HEK293 (cell line): ENCODE measurements at regions not wholly inside any gene's neighbourhood (a gene's known extent, or its start where the extent isn't known, plus 50 kb on each side); places are given as distances from the start of the nearest gene placed in this dataset.

Source experiments
- CTCF ChIA-PET: fragments of 350-600 bp; formaldehyde crosslinking; extraction: SDS; loops from one replicate; lab custom pipeline; 2021; ENCODE audit warnings: antibody characterized with exemption; lab: Yijun Ruan, JAX
- POLR2A ChIA-PET: fragments of 300-600 bp; formaldehyde crosslinking; extraction: SDS; loops from one replicate; lab custom pipeline; 2020; ENCODE audit warnings: antibody characterized with exemption, inconsistent platforms; lab: Yijun Ruan, JAX
- H3K27ac ChIP-seq: fragments of 200-500 bp; sonication (Bioruptor generic); 2 replicates; pipeline ENCODE4 v1.5.1; 2014; ENCODE audit warnings: low read depth, low read length, control low read depth, inconsistent platforms; ENCODE audit errors: extremely low read depth
- H3K36me3 ChIP-seq, 2 experiments: fragments of 200-500 bp in 1 of 2; sonication (Bioruptor generic) in 1 of 2; 1 replicate in 1 of 2; 2 replicates in 1 of 2; pipeline ENCODE4 v1.5.1; 2014 to 2017; ENCODE audit warnings: inconsistent platforms in 2 of 2, low read length in 2 of 2; ENCODE audit not compliant: control insufficient read depth in 2 of 2, insufficient read depth in 1 of 2
- H3K4me1 ChIP-seq: fragments of 200-500 bp; sonication (Bioruptor generic); 2 replicates; pipeline ENCODE4 v1.5.1; 2014; ENCODE audit warnings: mild to moderate bottlenecking, low read length, inconsistent platforms; ENCODE audit not compliant: control insufficient read depth, insufficient read depth
- H3K4me3 ChIP-seq: 2 replicates; pipeline ENCODE4 v1.5.1; 2011; ENCODE audit warnings: low read depth, mild to moderate bottlenecking, control low read depth, low read length, moderate library complexity
- H3K9me3 ChIP-seq: fragments of 200-500 bp; sonication (Bioruptor generic); 2 replicates; pipeline ENCODE4 v1.5.1; 2014; ENCODE audit warnings: low read depth, low read length, inconsistent platforms; ENCODE audit not compliant: control insufficient read depth, insufficient read depth
- GLI4 ChIP-seq: fragments of 450-650 bp; formaldehyde crosslinking; IDR thresholded peaks from 2 replicates; pipeline ENCODE4 v1.5.1; 2016; ENCODE audit warnings: missing biosample characterization, missing genetic modification characterization
- KLF7 ChIP-seq: fragments of 450-650 bp; formaldehyde crosslinking; IDR thresholded peaks from 2 replicates; pipeline ENCODE4 v1.5.1; 2016; ENCODE audit warnings: missing biosample characterization, missing genetic modification characterization, borderline replicate concordance
- RBAK ChIP-seq: fragments of 450-650 bp; formaldehyde crosslinking; IDR thresholded peaks from 2 replicates; pipeline ENCODE4 v1.5.1; 2016; ENCODE audit warnings: missing biosample characterization, missing genetic modification characterization
- TCF7L2 ChIP-seq: IDR thresholded peaks from 2 replicates; pipeline ENCODE4 v1.6.1; 2011; ENCODE audit warnings: low read depth, mild to moderate bottlenecking, inconsistent platforms, low read length, moderate library complexity, borderline replicate concordance
- WT1 ChIP-seq: fragments of 450-650 bp; formaldehyde crosslinking; IDR thresholded peaks from 2 replicates; pipeline ENCODE4 v1.5.1; 2016; ENCODE audit warnings: missing biosample characterization, missing genetic modification characterization
- ZBTB11 ChIP-seq: fragments of 450-650 bp; formaldehyde crosslinking; conservative IDR thresholded peaks from 2 replicates; pipeline ENCODE4 v1.5.1; 2016; ENCODE audit warnings: low read depth, missing biosample characterization, missing genetic modification characterization
- ZNF221 ChIP-seq: fragments of 450-650 bp; formaldehyde crosslinking; IDR thresholded peaks from 2 replicates; pipeline ENCODE4 v1.5.1; 2017; ENCODE audit warnings: missing biosample characterization, missing genetic modification characterization, borderline replicate concordance
- ZNF239 ChIP-seq: fragments of 450-650 bp; formaldehyde crosslinking; IDR thresholded peaks from 2 replicates; pipeline ENCODE4 v1.5.1; 2016; ENCODE audit warnings: missing biosample characterization, missing genetic modification characterization
- ZNF292 ChIP-seq: fragments of 450-650 bp; formaldehyde crosslinking; IDR thresholded peaks from 2 replicates; pipeline ENCODE4 v1.5.1; 2016; ENCODE audit warnings: low read depth, missing biosample characterization, missing genetic modification characterization, borderline replicate concordance
- ZNF362 ChIP-seq: fragments of 450-650 bp; formaldehyde crosslinking; IDR thresholded peaks from 2 replicates; pipeline ENCODE4 v1.5.1; 2016; ENCODE audit warnings: missing biosample characterization, missing genetic modification characterization
- ZNF423 ChIP-seq: fragments of 450-650 bp; formaldehyde crosslinking; IDR thresholded peaks from 2 replicates; pipeline ENCODE4 v1.5.1; 2016; ENCODE audit warnings: missing biosample characterization, missing genetic modification characterization
- ZNF530 ChIP-seq: fragments of 450-650 bp; formaldehyde crosslinking; IDR thresholded peaks from 2 replicates; pipeline ENCODE4 v1.5.1; 2016; ENCODE audit warnings: low read depth, missing biosample characterization, missing genetic modification characterization
- ZNF645 ChIP-seq: fragments of 450-650 bp; formaldehyde crosslinking; IDR thresholded peaks from 2 replicates; pipeline ENCODE4; 2016; ENCODE audit warnings: missing biosample characterization, missing genetic modification characterization
- TF ChIP-seq, protein P1 (sequence below): fragments of 450-650 bp; formaldehyde crosslinking; IDR thresholded peaks from 2 replicates; pipeline ENCODE4 v1.5.1; 2016; ENCODE audit warnings: missing biosample characterization, missing genetic modification characterization
- TF ChIP-seq, protein P2 (sequence below): fragments of 450-650 bp; formaldehyde crosslinking; IDR thresholded peaks from 2 replicates; pipeline ENCODE4 v1.5.0; 2017; ENCODE audit warnings: missing biosample characterization, missing genetic modification characterization, borderline replicate concordance
- TF ChIP-seq, protein P3 (sequence below): fragments of 450-650 bp; formaldehyde crosslinking; IDR thresholded peaks from 2 replicates; pipeline ENCODE4 v1.5.1; 2016; ENCODE audit warnings: missing biosample characterization, missing genetic modification characterization, borderline replicate concordance
- TF ChIP-seq, protein P4 (sequence below): fragments of 450-650 bp; formaldehyde crosslinking; IDR thresholded peaks from 2 replicates; pipeline ENCODE4 v1.5.1; 2016; ENCODE audit warnings: missing biosample characterization, missing genetic modification characterization

DNA sequence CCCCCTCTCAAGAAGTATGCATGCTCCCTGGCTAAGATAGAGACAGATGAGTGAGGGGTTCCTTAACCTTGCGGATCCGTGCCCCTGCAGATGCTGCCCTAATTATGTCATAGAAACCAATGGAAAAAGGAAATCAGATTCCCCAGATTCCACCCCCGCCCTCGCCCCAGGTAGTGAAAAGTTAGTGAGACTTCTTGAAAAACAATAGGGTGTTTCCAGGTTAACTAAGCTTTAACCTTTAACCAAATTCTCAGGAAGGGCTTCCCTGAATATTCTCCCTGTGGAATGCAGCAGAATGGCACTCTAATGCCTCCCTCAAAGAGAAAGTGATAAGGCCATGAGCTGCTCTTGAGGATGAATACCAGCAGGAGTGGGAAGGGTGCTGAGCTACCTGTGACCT is 116.0 kb upstream of the RANBP3L start:
- ChIA-PET CTCF (interaction anchor here (0.7 to 14.5 kb wide), 7 partner anchors 10 to 339 kb away, joined by 3 to 352 read pairs (median 5); partner anchors contain the start of gene SLC1A3), POLR2A (interaction anchor here (0.6 kb wide), 1 partner anchor 72 kb away, joined by 3 read pairs; no protein-coding TSS in a partner anchor)
- Histone ChIP-seq H3K9me3 (no peaks in the 10 kb centered on the region), H3K27ac (no peak overlapping the region), H3K4me3 (no peak overlapping the region), H3K4me1 (no peaks in the 10 kb centered on the region), H3K36me3 (no peaks in the 10 kb centered on the region)
- TF ChIP-seq ZNF645 (tag by site-specific recombination): no peak
- TF ChIP-seq ZBTB11 (tag by site-specific recombination): no peak
- TF ChIP-seq GLI4 (tag by site-specific recombination): no peak
- TF ChIP-seq ZNF423 (tag by site-specific recombination): no peak
- no peak for TF ChIP-seq ZNF362 (tag by site-specific recombination)
- no peak for TF ChIP-seq ZNF530 (tag by site-specific recombination)
- TF ChIP-seq ZNF292: no peak
- TF ChIP-seq, protein P1, sequence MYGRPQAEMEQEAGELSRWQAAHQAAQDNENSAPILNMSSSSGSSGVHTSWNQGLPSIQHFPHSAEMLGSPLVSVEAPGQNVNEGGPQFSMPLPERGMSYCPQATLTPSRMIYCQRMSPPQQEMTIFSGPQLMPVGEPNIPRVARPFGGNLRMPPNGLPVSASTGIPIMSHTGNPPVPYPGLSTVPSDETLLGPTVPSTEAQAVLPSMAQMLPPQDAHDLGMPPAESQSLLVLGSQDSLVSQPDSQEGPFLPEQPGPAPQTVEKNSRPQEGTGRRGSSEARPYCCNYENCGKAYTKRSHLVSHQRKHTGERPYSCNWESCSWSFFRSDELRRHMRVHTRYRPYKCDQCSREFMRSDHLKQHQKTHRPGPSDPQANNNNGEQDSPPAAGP (tag by site-specific recombination): no peak
- TF ChIP-seq, protein P2, sequence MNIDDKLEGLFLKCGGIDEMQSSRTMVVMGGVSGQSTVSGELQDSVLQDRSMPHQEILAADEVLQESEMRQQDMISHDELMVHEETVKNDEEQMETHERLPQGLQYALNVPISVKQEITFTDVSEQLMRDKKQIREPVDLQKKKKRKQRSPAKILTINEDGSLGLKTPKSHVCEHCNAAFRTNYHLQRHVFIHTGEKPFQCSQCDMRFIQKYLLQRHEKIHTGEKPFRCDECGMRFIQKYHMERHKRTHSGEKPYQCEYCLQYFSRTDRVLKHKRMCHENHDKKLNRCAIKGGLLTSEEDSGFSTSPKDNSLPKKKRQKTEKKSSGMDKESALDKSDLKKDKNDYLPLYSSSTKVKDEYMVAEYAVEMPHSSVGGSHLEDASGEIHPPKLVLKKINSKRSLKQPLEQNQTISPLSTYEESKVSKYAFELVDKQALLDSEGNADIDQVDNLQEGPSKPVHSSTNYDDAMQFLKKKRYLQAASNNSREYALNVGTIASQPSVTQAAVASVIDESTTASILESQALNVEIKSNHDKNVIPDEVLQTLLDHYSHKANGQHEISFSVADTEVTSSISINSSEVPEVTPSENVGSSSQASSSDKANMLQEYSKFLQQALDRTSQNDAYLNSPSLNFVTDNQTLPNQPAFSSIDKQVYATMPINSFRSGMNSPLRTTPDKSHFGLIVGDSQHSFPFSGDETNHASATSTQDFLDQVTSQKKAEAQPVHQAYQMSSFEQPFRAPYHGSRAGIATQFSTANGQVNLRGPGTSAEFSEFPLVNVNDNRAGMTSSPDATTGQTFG (tag by site-specific recombination): no peak
- TF ChIP-seq, protein P3, sequence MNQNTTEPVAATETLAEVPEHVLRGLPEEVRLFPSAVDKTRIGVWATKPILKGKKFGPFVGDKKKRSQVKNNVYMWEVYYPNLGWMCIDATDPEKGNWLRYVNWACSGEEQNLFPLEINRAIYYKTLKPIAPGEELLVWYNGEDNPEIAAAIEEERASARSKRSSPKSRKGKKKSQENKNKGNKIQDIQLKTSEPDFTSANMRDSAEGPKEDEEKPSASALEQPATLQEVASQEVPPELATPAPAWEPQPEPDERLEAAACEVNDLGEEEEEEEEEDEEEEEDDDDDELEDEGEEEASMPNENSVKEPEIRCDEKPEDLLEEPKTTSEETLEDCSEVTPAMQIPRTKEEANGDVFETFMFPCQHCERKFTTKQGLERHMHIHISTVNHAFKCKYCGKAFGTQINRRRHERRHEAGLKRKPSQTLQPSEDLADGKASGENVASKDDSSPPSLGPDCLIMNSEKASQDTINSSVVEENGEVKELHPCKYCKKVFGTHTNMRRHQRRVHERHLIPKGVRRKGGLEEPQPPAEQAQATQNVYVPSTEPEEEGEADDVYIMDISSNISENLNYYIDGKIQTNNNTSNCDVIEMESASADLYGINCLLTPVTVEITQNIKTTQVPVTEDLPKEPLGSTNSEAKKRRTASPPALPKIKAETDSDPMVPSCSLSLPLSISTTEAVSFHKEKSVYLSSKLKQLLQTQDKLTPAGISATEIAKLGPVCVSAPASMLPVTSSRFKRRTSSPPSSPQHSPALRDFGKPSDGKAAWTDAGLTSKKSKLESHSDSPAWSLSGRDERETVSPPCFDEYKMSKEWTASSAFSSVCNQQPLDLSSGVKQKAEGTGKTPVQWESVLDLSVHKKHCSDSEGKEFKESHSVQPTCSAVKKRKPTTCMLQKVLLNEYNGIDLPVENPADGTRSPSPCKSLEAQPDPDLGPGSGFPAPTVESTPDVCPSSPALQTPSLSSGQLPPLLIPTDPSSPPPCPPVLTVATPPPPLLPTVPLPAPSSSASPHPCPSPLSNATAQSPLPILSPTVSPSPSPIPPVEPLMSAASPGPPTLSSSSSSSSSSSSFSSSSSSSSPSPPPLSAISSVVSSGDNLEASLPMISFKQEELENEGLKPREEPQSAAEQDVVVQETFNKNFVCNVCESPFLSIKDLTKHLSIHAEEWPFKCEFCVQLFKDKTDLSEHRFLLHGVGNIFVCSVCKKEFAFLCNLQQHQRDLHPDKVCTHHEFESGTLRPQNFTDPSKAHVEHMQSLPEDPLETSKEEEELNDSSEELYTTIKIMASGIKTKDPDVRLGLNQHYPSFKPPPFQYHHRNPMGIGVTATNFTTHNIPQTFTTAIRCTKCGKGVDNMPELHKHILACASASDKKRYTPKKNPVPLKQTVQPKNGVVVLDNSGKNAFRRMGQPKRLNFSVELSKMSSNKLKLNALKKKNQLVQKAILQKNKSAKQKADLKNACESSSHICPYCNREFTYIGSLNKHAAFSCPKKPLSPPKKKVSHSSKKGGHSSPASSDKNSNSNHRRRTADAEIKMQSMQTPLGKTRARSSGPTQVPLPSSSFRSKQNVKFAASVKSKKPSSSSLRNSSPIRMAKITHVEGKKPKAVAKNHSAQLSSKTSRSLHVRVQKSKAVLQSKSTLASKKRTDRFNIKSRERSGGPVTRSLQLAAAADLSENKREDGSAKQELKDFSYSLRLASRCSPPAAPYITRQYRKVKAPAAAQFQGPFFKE (tag by site-specific recombination): no peak
- no peak for TF ChIP-seq KLF7 (tag by site-specific recombination)
- no peak for TF ChIP-seq RBAK
- no peak for TF ChIP-seq TCF7L2
- TF ChIP-seq, protein P4, sequence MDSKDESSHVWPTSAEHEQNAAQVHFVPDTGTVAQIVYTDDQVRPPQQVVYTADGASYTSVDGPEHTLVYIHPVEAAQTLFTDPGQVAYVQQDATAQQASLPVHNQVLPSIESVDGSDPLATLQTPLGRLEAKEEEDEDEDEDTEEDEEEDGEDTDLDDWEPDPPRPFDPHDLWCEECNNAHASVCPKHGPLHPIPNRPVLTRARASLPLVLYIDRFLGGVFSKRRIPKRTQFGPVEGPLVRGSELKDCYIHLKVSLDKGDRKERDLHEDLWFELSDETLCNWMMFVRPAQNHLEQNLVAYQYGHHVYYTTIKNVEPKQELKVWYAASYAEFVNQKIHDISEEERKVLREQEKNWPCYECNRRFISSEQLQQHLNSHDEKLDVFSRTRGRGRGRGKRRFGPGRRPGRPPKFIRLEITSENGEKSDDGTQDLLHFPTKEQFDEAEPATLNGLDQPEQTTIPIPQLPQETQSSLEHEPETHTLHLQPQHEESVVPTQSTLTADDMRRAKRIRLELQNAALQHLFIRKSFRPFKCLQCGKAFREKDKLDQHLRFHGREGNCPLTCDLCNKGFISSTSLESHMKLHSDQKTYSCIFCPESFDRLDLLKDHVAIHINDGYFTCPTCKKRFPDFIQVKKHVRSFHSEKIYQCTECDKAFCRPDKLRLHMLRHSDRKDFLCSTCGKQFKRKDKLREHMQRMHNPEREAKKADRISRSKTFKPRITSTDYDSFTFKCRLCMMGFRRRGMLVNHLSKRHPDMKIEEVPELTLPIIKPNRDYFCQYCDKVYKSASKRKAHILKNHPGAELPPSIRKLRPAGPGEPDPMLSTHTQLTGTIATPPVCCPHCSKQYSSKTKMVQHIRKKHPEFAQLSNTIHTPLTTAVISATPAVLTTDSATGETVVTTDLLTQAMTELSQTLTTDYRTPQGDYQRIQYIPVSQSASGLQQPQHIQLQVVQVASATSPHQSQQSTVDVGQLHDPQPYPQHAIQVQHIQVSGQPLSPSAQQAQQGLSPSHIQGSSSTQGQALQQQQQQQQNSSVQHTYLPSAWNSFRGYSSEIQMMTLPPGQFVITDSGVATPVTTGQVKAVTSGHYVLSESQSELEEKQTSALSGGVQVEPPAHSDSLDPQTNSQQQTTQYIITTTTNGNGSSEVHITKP (tag by site-specific recombination): no peak
- no peak for TF ChIP-seq WT1
- no peak for TF ChIP-seq ZNF239
- no peak for TF ChIP-seq ZNF221
